Upper lobe of left lung (tissue), 6 donors: ENCODE measurements at regions not wholly inside any gene's neighbourhood (a gene's known extent, or its start where the extent isn't known, plus 50 kb on each side); places are given as distances from the start of the nearest gene placed in this dataset.

Source experiments
- ATAC-seq, 2 donors: fragments of 200-7000 bp; cut with Tn5 transposase; one replicate each; pipeline ENCODE4 v1.9.1; 2022; ENCODE audit warnings: mild to moderate bottlenecking in 2 of 2, moderate library complexity in 2 of 2; ENCODE audit not compliant: low FRiP score in 2 of 2
- DNase-seq, 2 donors: peaks; one replicate each; pipeline ENCODE4 v3.0.0-alpha.2; 2019 to 2020
- H3K27ac ChIP-seq, 4 donors: fragments of 200-600 bp; sonication (generic); one replicate each; pipeline ENCODE4 v1.5.1; 2016 to 2019
- H3K27me3 ChIP-seq, 4 donors: fragments of 200-600 bp; sonication (generic); one replicate each; pipeline ENCODE4 v1.5.1; 2017 to 2019
- H3K36me3 ChIP-seq, 4 donors: fragments of 200-600 bp; sonication (generic); one replicate each; pipeline ENCODE4 v1.5.1; 2016 to 2019
- H3K4me1 ChIP-seq, 4 donors: fragments of 200-600 bp; sonication (generic); one replicate each; pipeline ENCODE4 v1.5.1; 2018 to 2019
- H3K4me3 ChIP-seq, 4 donors: fragments of 200-600 bp; sonication (generic); one replicate each; pipeline ENCODE4 v1.5.1; 2017 to 2019; ENCODE audit warnings: mild to moderate bottlenecking in 2 of 4, moderate library complexity in 1 of 4
- H3K9me3 ChIP-seq, 4 donors: fragments of 200-600 bp; sonication (generic); one replicate each; pipeline ENCODE4 v1.5.1; 2018 to 2019
- EP300 ChIP-seq, 4 donors: sonication (generic); formaldehyde crosslinking; IDR thresholded peaks; one replicate each; pipeline ENCODE4 v1.5.1; 2017; ENCODE audit warnings: antibody characterized with exemption in 4 of 4, control low read depth in 2 of 4
- POLR2A ChIP-seq, 4 donors: fragments of 450-650 bp; IDR thresholded peaks; one replicate each; pipeline ENCODE4 v1.5.1; 2016 to 2017; ENCODE audit warnings: antibody characterized with exemption in 4 of 4, mild to moderate bottlenecking in 2 of 4
- POLR2AphosphoS5 ChIP-seq, 2 donors: sonication (generic); formaldehyde crosslinking; IDR thresholded peaks; one replicate each; pipeline ENCODE4 v1.5.1; 2017; ENCODE audit warnings: antibody characterized with exemption in 2 of 2
- WGBS, 2 donors: methylation state at CpG; one replicate each; pipeline ENCODE4 v1.1.5; 2017 to 2018; 5-methylcytosine and 5-hydroxymethylcytosine counted together
- TF ChIP-seq, protein P1 (sequence below), 6 experiments: fragments of 450-650 bp in 4 of 6; fragments of 200-600 bp in 2 of 6; sonication (generic) in 2 of 6; IDR thresholded peaks; one replicate each; pipeline ENCODE4 v1.5.1; 2016 to 2019; ENCODE audit warnings: antibody characterized with exemption in 6 of 6
- donor health status: DM: no; HTN: no; CAD: no; lungs with moderate emphysema.
- donor health status: DM: no; HTN: yes; CAD: no; lungs with severe emphysema.

DNA sequence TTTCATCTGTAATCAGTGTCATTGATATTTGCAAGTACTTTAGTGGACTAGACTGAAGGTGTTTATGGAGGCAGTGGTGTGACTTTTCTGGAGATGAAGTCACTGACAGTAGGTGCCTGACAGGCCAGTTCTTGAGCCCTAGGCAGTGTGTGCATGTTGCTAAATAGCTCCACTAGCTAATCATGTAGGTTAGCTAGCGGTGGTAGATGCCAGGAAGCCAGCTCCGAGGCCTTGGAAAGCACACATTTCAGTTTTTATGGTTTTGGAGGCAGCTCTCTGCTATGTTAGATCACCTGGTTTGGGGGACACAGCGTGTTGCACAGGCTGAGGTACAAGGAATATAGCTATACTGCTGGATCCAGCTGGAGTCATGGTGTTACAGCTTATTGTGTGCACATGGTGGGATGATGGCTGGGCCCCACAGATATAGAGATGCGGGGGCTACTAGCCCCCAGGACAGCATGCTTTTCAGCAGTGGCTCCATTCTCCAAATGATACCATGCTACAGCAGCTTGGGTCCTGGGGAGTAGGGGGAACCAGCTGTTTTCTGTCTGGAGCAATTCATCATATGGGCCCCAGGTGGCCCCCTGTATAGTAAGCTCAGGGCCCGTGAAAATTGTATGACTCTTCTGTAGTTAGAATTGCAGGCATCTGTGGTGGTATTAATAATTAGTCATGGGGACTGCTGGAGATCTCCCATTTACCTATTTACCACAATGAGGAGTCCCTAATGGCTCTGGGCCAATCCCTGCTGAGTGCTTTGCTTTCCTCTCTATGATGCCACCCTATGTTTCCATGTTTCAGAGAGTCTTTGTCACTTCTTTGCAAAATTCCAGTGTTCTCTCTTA, 367.2 kb upstream of the LMO3 start:
- Histone ChIP-seq H3K27me3 (no peaks in the 10 kb centered on the region), H3K9me3 (no peaks in the 10 kb centered on the region), H3K4me1 (no peaks in the 10 kb centered on the region), H3K4me3 (no peak overlapping the region), H3K27ac (no peak overlapping the region), H3K36me3 (no peaks in the 10 kb centered on the region)
- 75 to 84% methylated on average over 3 to 5 of the region's 5 CpGs for WGBS, 2 donors
- DNase-seq (no peak), ATAC-seq (no peak)
- TF ChIP-seq POLR2AphosphoS5 (IDR thresholded peaks at IDR 0.05) (no peak), EP300 (IDR thresholded peaks at IDR 0.05) (no peak), POLR2A (IDR thresholded peaks at IDR 0.05) (no peak)
- TF ChIP-seq, protein P1, sequence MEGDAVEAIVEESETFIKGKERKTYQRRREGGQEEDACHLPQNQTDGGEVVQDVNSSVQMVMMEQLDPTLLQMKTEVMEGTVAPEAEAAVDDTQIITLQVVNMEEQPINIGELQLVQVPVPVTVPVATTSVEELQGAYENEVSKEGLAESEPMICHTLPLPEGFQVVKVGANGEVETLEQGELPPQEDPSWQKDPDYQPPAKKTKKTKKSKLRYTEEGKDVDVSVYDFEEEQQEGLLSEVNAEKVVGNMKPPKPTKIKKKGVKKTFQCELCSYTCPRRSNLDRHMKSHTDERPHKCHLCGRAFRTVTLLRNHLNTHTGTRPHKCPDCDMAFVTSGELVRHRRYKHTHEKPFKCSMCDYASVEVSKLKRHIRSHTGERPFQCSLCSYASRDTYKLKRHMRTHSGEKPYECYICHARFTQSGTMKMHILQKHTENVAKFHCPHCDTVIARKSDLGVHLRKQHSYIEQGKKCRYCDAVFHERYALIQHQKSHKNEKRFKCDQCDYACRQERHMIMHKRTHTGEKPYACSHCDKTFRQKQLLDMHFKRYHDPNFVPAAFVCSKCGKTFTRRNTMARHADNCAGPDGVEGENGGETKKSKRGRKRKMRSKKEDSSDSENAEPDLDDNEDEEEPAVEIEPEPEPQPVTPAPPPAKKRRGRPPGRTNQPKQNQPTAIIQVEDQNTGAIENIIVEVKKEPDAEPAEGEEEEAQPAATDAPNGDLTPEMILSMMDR (IDR thresholded peaks at IDR 0.05): no peak

DNA sequence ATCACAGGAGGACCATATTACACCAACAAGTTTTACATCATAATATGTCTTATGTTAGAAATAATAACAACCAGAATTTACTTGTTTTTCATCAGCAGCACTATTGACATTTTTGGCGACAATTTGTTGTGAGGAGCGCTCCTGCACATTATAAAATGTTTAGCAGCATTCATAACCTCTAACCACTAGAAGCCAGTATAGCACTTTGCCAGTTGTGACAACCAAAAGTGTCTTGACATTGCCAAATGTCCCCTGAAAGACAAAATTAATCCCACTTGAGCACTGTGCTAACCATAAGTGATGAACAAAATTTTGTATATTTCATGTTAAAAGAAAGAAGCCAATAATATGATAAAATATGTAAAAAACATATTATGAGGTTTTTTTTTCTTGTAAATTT, 356.9 kb upstream of the LMO3 start:
- Histone ChIP-seq H3K4me1 (no peaks in the 10 kb centered on the region), H3K9me3 (no peaks in the 10 kb centered on the region), H3K27ac (no peak overlapping the region), H3K36me3 (no peaks in the 10 kb centered on the region), H3K4me3 (no peak overlapping the region), H3K27me3 (no peaks in the 10 kb centered on the region)
- ATAC-seq (no peak), DNase-seq (no peak)
- TF ChIP-seq POLR2AphosphoS5 (IDR thresholded peaks at IDR 0.05): no peak
- no peak for TF ChIP-seq EP300 (IDR thresholded peaks at IDR 0.05)
- TF ChIP-seq, protein P1 (IDR thresholded peaks at IDR 0.05): no peak
- TF ChIP-seq POLR2A (IDR thresholded peaks at IDR 0.05): no peak
- 90 to 93% methylated on average over 2 of the region's 2 CpGs for WGBS, 2 donors

DNA sequence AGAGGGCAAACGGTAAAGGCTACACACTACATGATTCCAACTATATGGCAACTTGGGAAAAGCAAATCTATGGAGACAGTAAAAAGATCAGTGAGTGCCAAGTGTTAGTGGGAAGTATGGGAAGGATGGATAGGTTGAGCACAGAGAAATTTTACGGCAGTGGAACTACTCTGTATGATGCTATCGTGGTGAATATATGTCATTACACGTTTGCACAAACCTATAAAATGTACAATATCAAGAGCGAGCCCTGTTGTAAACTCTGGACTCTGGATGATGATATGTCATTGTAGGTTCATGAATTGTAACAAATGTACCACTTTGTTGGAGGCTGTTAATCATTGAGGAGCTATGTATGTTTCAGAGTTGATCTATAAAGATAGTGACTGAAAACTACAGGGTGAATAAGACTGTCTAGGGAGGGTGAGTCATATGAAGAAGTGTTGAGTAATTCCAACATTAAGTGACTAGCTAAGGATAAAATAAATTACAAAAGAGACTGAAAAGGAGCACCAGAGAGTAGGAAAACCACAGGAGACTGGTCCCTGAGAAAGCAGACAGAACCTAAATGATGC, 349.2 kb upstream of the LMO3 start:
- no peaks in the 10 kb centered on the region for H3K36me3 ChIP-seq
- no peaks in the 10 kb centered on the region for H3K4me1 ChIP-seq
- no peak overlapping the region for H3K4me3 ChIP-seq
- WGBS, 2 donors: 81 to 86% methylated on average over 5 of the region's 5 CpGs
- ATAC-seq: no peak
- no peak overlapping the region for H3K27ac ChIP-seq
- TF ChIP-seq, protein P1 (IDR thresholded peaks at IDR 0.05): no peak
- TF ChIP-seq POLR2A (IDR thresholded peaks at IDR 0.05) (no peak), POLR2AphosphoS5 (IDR thresholded peaks at IDR 0.05) (no peak), EP300 (IDR thresholded peaks at IDR 0.05) (no peak)
- H3K9me3 ChIP-seq: no peaks in the 10 kb centered on the region
- no peaks in the 10 kb centered on the region for H3K27me3 ChIP-seq
- DNase-seq: no peak

DNA sequence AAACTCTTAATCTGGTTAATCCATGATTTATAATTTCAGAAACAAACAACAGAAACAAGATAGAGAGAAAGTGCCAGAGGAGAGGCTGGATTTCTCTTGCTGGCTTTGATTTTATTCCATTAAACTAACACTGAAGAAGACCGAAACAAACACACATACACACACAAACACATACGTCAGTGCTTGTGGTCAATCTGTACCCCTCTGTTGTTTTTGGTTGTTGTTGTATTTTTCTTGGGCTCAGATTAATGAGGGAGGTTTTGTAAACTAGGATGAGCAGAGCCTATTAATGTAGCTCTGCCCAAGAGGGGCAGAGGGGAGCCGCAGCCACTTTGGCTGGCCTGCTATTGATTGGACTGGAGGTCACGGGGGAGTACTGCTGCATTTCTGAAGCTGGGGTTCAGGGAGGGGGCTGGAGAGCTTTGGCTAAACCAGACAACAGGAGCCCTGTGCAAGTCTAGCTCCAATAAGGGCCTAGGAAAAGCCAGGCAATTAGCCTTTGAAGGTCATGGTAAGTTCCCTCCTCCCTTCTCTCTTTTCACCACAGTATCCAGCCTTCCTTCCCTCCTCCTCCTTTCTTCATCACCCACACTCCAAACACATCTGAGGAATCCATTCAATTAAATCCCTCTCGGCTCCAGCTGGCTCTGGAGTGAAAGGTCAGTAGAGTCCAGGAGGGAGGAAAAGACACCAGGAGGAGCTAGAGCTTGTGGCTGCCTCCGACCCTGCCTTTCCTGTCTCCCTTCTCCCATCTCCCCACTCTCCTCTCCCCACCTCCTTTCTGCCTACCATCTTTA, 344.1 kb upstream of the LMO3 start:
- WGBS, 2 donors: 70 to 75% methylated on average over 6 of the region's 6 CpGs
- no peak for ATAC-seq
- DNase-seq: no peak

More for the DNA sequence above, 344.1 kb upstream of the LMO3 start:
- H3K9me3 ChIP-seq: no peaks in the 10 kb centered on the region
- H3K36me3 ChIP-seq: no peaks in the 10 kb centered on the region
- no peaks in the 10 kb centered on the region for H3K27me3 ChIP-seq
- no peak overlapping the region for H3K27ac ChIP-seq
- no peak overlapping the region for H3K4me3 ChIP-seq
- TF ChIP-seq POLR2AphosphoS5 (IDR thresholded peaks at IDR 0.05): no peak
- no peak for TF ChIP-seq POLR2A (IDR thresholded peaks at IDR 0.05)
- TF ChIP-seq EP300 (IDR thresholded peaks at IDR 0.05): no peak
- TF ChIP-seq, protein P1 (IDR thresholded peaks at IDR 0.05): no peak
- no peaks in the 10 kb centered on the region for H3K4me1 ChIP-seq
